ENCODE measurements at regions not wholly inside any gene's neighbourhood (a gene's known extent, or its start where the extent isn't known, plus 50 kb on each side); places are given as distances from the start of the nearest gene placed in this dataset.

DNA sequence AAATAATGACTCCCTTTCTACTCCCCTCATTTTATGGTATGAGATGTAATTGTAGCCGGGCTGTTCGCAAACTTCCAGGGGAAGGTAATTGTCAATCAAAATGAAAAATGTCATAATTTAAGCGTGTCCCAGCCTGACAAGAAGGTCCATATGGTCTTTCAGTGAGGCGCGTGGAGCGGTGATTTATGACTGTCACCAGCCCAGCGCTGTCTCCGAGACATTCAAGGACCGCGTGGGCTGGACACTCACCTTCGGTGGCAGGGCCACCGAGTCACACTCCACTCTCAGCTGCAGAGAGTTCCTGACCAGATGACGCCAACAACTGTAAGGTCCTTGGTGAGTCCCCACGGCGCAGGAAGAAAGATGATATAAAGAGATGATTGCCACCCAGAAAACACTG is 157.7 kb upstream of the TNRC6C start:
- TF ChIP-seq, protein P1, sequence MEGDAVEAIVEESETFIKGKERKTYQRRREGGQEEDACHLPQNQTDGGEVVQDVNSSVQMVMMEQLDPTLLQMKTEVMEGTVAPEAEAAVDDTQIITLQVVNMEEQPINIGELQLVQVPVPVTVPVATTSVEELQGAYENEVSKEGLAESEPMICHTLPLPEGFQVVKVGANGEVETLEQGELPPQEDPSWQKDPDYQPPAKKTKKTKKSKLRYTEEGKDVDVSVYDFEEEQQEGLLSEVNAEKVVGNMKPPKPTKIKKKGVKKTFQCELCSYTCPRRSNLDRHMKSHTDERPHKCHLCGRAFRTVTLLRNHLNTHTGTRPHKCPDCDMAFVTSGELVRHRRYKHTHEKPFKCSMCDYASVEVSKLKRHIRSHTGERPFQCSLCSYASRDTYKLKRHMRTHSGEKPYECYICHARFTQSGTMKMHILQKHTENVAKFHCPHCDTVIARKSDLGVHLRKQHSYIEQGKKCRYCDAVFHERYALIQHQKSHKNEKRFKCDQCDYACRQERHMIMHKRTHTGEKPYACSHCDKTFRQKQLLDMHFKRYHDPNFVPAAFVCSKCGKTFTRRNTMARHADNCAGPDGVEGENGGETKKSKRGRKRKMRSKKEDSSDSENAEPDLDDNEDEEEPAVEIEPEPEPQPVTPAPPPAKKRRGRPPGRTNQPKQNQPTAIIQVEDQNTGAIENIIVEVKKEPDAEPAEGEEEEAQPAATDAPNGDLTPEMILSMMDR (conservative IDR thresholded peaks at IDR 0.05; ENCODE audit: low read depth, low read length): no peak
- TF ChIP-seq EZH2 (IDR thresholded peaks at IDR 0.05; ENCODE audit: low read length, unreplicated experiment) (no peak), EZH2phosphoT487 (IDR thresholded peaks at IDR 0.05; ENCODE audit: borderline replicate concordance, low read length) (no peak)

Data from PC-3 (cell line).